NCI-H82 (cell line): ENCODE measurements at regions not wholly inside any gene's neighbourhood (a gene's known extent, or its start where the extent isn't known, plus 50 kb on each side); places are given as distances from the start of the nearest gene placed in this dataset.

ENCODE experiments used
- DNase-seq: peaks from one replicate; lab custom pipeline; 2025; lab: John Stamatoyannopoulos, UW

- DNase-seq: no peak
Measured at GRCh38 chr16:9412915-9413264, 321.4 kb downstream of the HAPSTR1 start.

- no peak for DNase-seq
Measured at GRCh38 chr16:9415545-9415944, 324.1 kb downstream of the HAPSTR1 start.

- no peak for DNase-seq
Measured at GRCh38 chr16:9417898-9418297, 326.5 kb downstream of the HAPSTR1 start.

- DNase-seq: no peak
Measured at GRCh38 chr16:9419161-9419560, 327.7 kb downstream of the HAPSTR1 start.

- DNase-seq: no peak
Measured at GRCh38 chr16:9422762-9423513, 331.5 kb downstream of the HAPSTR1 start.

GRCh38 chr16:9425236-9425635 is 333.8 kb downstream of the HAPSTR1 start:
- DNase-seq: no peak

GRCh38 chr16:9428355-9429005 is 337.0 kb downstream of the HAPSTR1 start:
- DNase-seq: no peak

- DNase-seq: peak; percentile 11
Measured at GRCh38 chr16:9429646-9430330, 338.3 kb downstream of the HAPSTR1 start.

- no peak for DNase-seq
Measured at GRCh38 chr16:9434659-9435058, 343.2 kb downstream of the HAPSTR1 start.

GRCh38 chr16:9436175-9436574 is 344.7 kb downstream of the HAPSTR1 start:
- no peak for DNase-seq

- peak; percentile 49 for DNase-seq
Measured at GRCh38 chr16:9437115-9437514, 345.7 kb downstream of the HAPSTR1 start.

- no peak for DNase-seq
Measured at GRCh38 chr16:9438991-9439390, 347.5 kb downstream of the HAPSTR1 start.

GRCh38 chr16:9441012-9441411 is 349.6 kb downstream of the HAPSTR1 start:
- DNase-seq: no peak

- no peak for DNase-seq
Measured at GRCh38 chr16:9443864-9444263, 352.4 kb downstream of the HAPSTR1 start.

GRCh38 chr16:9446471-9447194 is 355.2 kb downstream of the HAPSTR1 start:
- no peak for DNase-seq

GRCh38 chr16:9447195-9447551 is 355.7 kb downstream of the HAPSTR1 start:
- DNase-seq: peak; percentile 20

- no peak for DNase-seq
Measured at GRCh38 chr16:9447699-9448098, 356.3 kb downstream of the HAPSTR1 start.

- DNase-seq: no peak
Measured at GRCh38 chr16:9449597-9449996, 358.2 kb downstream of the HAPSTR1 start.

- no peak for DNase-seq
Measured at GRCh38 chr16:9457215-9457614, 365.8 kb downstream of the HAPSTR1 start.

- no peak for DNase-seq
Measured at GRCh38 chr16:9458816-9459215, 367.4 kb downstream of the HAPSTR1 start.

GRCh38 chr16:9462984-9463383 is 371.5 kb downstream of the HAPSTR1 start:
- DNase-seq: no peak

GRCh38 chr16:9463461-9463860 is 372.0 kb downstream of the HAPSTR1 start:
- DNase-seq: no peak

- no peak for DNase-seq
Measured at GRCh38 chr16:9465161-9465560, 373.7 kb downstream of the HAPSTR1 start.
